Prostate gland (tissue), 2 donors: ENCODE measurements at regions not wholly inside any gene's neighbourhood (a gene's known extent, or its start where the extent isn't known, plus 50 kb on each side); places are given as distances from the start of the nearest gene placed in this dataset.

Experiments used
- DNase-seq: peaks from one replicate; pipeline ENCODE4 v3.0.0-alpha.2; 2019; ENCODE audit warnings: low spot score
- H3K27ac ChIP-seq, 2 donors: fragments of 200-600 bp; sonication (generic); 2 replicates each; pipeline ENCODE4 v1.5.1; 2017 to 2019
- H3K27me3 ChIP-seq: fragments of 200-600 bp; sonication (generic); replicated peaks from 2 replicates; pipeline ENCODE4 v1.5.1; 2019; ENCODE audit not compliant: insufficient read depth
- H3K36me3 ChIP-seq, 2 donors: fragments of 200-600 bp; sonication (generic); 1 replicate in 1 of 2; 2 replicates in 1 of 2; pipeline versions ENCODE4 v1.5.1 to v1.8.1; 2017 to 2019
- H3K4me1 ChIP-seq: fragments of 200-600 bp; sonication (generic); replicated peaks from 2 replicates; pipeline ENCODE4 v1.5.1; 2019
- H3K4me3 ChIP-seq, 2 donors: fragments of 200-600 bp; sonication (generic); 2 replicates each; pipeline ENCODE4 v1.5.1; 2017 to 2019
- H3K9me3 ChIP-seq: fragments of 200-600 bp; sonication (generic); 2 replicates; pipeline ENCODE4 v1.5.1; 2017
- POLR2A ChIP-seq: fragments of 450-650 bp; IDR thresholded peaks from one replicate; pipeline ENCODE4 v1.6.1; 2016; ENCODE audit warnings: antibody characterized with exemption, mild to moderate bottlenecking
- POLR2AphosphoS5 ChIP-seq: sonication (generic); formaldehyde crosslinking; IDR thresholded peaks from one replicate; pipeline ENCODE4 v1.6.1; 2017; ENCODE audit warnings: antibody characterized with exemption
- WGBS: methylation state at CpG from one replicate; pipeline ENCODE4 v1.1.5; 2018; 5-methylcytosine and 5-hydroxymethylcytosine counted together
- intact Hi-C: fragments of 100-400 bp; cut with DNase I; formaldehyde crosslinking; loops from one replicate; pipeline ENCODE4 v1.14.2; 2022
- TF ChIP-seq, protein P1 (sequence below), 4 experiments: fragments of 200-600 bp in 2 of 4; fragments of 450-650 bp in 2 of 4; sonication (generic) in 2 of 4; IDR thresholded peaks; 1 replicate in 3 of 4; 2 replicates in 1 of 4; pipeline ENCODE4 v1.5.1; 2016 to 2019; ENCODE audit warnings: antibody characterized with exemption in 4 of 4, mild to moderate bottlenecking in 2 of 4, moderate library complexity in 2 of 4

- no peak for DNase-seq
- no peak overlapping the region for H3K4me3 ChIP-seq
- TF ChIP-seq POLR2AphosphoS5: no peak
- TF ChIP-seq, protein P1, sequence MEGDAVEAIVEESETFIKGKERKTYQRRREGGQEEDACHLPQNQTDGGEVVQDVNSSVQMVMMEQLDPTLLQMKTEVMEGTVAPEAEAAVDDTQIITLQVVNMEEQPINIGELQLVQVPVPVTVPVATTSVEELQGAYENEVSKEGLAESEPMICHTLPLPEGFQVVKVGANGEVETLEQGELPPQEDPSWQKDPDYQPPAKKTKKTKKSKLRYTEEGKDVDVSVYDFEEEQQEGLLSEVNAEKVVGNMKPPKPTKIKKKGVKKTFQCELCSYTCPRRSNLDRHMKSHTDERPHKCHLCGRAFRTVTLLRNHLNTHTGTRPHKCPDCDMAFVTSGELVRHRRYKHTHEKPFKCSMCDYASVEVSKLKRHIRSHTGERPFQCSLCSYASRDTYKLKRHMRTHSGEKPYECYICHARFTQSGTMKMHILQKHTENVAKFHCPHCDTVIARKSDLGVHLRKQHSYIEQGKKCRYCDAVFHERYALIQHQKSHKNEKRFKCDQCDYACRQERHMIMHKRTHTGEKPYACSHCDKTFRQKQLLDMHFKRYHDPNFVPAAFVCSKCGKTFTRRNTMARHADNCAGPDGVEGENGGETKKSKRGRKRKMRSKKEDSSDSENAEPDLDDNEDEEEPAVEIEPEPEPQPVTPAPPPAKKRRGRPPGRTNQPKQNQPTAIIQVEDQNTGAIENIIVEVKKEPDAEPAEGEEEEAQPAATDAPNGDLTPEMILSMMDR (IDR thresholded peaks at IDR 0.05): no peak
- TF ChIP-seq POLR2A: no peak
- no peaks in the 10 kb centered on the region for H3K4me1 ChIP-seq
- no peak overlapping the region for H3K27ac ChIP-seq
- H3K9me3 ChIP-seq: no peaks in the 10 kb centered on the region
- no peaks in the 10 kb centered on the region for H3K27me3 ChIP-seq
- intact Hi-C loops: no loop called here
- no peaks in the 10 kb centered on the region for H3K36me3 ChIP-seq
- WGBS: 87% methylated on average over 1 of the region's 1 CpG
Measured at GRCh38 chr6:19087897-19088296, 700.7 kb downstream of the RNF144B start.

DNA sequence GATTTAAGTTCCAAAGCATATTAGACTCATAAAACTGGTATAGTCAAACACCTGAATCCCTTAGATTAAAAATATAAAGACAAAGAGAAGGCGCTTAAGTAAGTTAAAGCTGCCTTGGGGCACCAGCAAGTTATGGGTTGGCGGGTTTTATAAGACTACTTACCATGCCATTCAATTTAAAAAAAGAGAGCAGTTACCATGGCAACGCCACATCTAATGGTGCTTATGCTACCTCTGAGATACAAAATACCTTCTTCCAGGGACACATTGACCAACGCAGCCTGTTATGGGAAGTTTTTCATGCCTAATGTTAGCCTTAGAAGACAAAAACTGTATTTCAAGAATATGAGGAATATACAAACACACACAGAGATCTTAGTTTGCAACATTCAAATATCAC lies 713.6 kb downstream of the RNF144B start:
- H3K27me3 ChIP-seq: no peaks in the 10 kb centered on the region
- H3K4me3 ChIP-seq: no peak overlapping the region
- intact Hi-C loops: no loop called here
- no peak for DNase-seq
- no peaks in the 10 kb centered on the region for H3K36me3 ChIP-seq
- H3K27ac ChIP-seq: no peak overlapping the region
- no peak for TF ChIP-seq POLR2AphosphoS5
- TF ChIP-seq, protein P1 (IDR thresholded peaks at IDR 0.05): no peak
- TF ChIP-seq POLR2A: no peak
- H3K9me3 ChIP-seq: no peaks in the 10 kb centered on the region
- no peaks in the 10 kb centered on the region for H3K4me1 ChIP-seq
- whole genome bisulfite sequencing: 63% methylated on average over 4 of the region's 4 CpGs

- no peaks in the 10 kb centered on the region for H3K9me3 ChIP-seq
- no peak for DNase-seq
- H3K27me3 ChIP-seq: no peaks in the 10 kb centered on the region
- 86% methylated on average over 3 of the region's 3 CpGs for WGBS
- intact Hi-C loops: no loop called here
- no peaks in the 10 kb centered on the region for H3K36me3 ChIP-seq
- no peaks in the 10 kb centered on the region for H3K4me1 ChIP-seq
- TF ChIP-seq POLR2AphosphoS5: no peak
- TF ChIP-seq POLR2A: no peak
- TF ChIP-seq, protein P1 (IDR thresholded peaks at IDR 0.05): no peak
- H3K4me3 ChIP-seq: no peak overlapping the region
- no peak overlapping the region for H3K27ac ChIP-seq
Measured at GRCh38 chr6:19102936-19103335, 715.8 kb downstream of the RNF144B start.

GRCh38 chr6:19107468-19107867 lies 720.3 kb downstream of the RNF144B start:
- intact Hi-C loops: no loop called here
- TF ChIP-seq, protein P1 (IDR thresholded peaks at IDR 0.05): no peak
- TF ChIP-seq POLR2AphosphoS5 (no peak), POLR2A (no peak)
- Histone ChIP-seq H3K27ac (no peak overlapping the region), H3K27me3 (no peaks in the 10 kb centered on the region), H3K36me3 (no peaks in the 10 kb centered on the region), H3K4me3 (no peak overlapping the region), H3K9me3 (no peaks in the 10 kb centered on the region), H3K4me1 (no peaks in the 10 kb centered on the region)
- DNase-seq: no peak
- WGBS: 95% methylated on average over 1 of the region's 1 CpG

DNA sequence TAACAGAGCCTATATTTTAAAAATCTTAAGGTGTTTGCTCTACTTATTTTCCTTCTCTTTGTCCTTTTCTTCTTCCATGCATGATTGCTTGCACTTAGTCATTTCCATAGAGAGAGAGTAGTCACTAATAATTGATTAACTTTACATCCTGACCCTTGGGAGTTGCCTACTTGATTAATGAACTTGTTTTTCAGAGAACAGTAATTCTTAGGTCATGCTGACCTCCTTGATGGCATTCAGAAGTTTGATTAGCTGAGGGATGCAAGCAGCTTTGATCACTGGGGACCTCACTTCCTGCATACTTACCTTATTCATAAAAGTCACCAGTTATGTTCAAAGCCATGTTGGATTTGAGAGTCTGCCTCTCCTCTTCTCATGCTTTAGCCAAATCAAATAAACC lies 715.6 kb upstream of the ID4 start:
- TF ChIP-seq POLR2A (no peak), POLR2AphosphoS5 (no peak)
- TF ChIP-seq, protein P1 (IDR thresholded peaks at IDR 0.05): no peak
- Histone ChIP-seq H3K4me1 (no peaks in the 10 kb centered on the region), H3K36me3 (no peaks in the 10 kb centered on the region), H3K9me3 (no peaks in the 10 kb centered on the region), H3K27me3 (no peaks in the 10 kb centered on the region), H3K4me3 (no peak overlapping the region), H3K27ac (no peak overlapping the region)
- intact Hi-C loops: no loop called here
- DNase-seq: no peak
